GM21515 (cell line): ENCODE measurements at regions not wholly inside any gene's neighbourhood (a gene's known extent, or its start where the extent isn't known, plus 50 kb on each side); places are given as distances from the start of the nearest gene placed in this dataset.

Experiments
- ATAC-seq: cut with Tn5 transposase; IDR thresholded peaks from one replicate; pipeline ENCODE4 v1.9.1; 2021; ENCODE audit not compliant: unreplicated experiment

GRCh38 chr18:78738076-78738690, 241.4 kb upstream of the SALL3 start:
- no peak for ATAC-seq

GRCh38 chr18:78739115-78739514, 240.5 kb upstream of the SALL3 start:
- ATAC-seq, result no peak

GRCh38 chr18:78739882-78740677, 239.5 kb upstream of the SALL3 start:
- ATAC-seq, result no peak

- ATAC-seq, result no peak
These were observed 238.7 kb upstream of the SALL3 start for GRCh38 chr18:78740876-78741275.

- ATAC-seq, result no peak
These were observed 238.0 kb upstream of the SALL3 start for GRCh38 chr18:78741381-78742217.

GRCh38 chr18:78742218-78742745, 237.3 kb upstream of the SALL3 start:
- ATAC-seq, result no peak

GRCh38 chr18:78743078-78743477, 236.5 kb upstream of the SALL3 start:
- ATAC-seq, result no peak

GRCh38 chr18:78751664-78752063, 228.0 kb upstream of the SALL3 start:
- no peak for ATAC-seq

GRCh38 chr18:78753240-78753639, 226.4 kb upstream of the SALL3 start:
- ATAC-seq, result no peak

GRCh38 chr18:78754311-78755043, 225.1 kb upstream of the SALL3 start:
- no peak for ATAC-seq

GRCh38 chr18:78757014-78757413, 222.6 kb upstream of the SALL3 start:
- no peak for ATAC-seq

- no peak for ATAC-seq
These were observed 221.1 kb upstream of the SALL3 start for GRCh38 chr18:78758496-78758895.

GRCh38 chr18:78762753-78763152, 216.9 kb upstream of the SALL3 start:
- no peak for ATAC-seq

- no peak for ATAC-seq
These were observed 215.1 kb upstream of the SALL3 start for GRCh38 chr18:78764544-78764943.

- ATAC-seq, result no peak
These were observed 214.5 kb upstream of the SALL3 start for GRCh38 chr18:78765142-78765541.

- no peak for ATAC-seq
These were observed 213.9 kb upstream of the SALL3 start for GRCh38 chr18:78765637-78766281.

GRCh38 chr18:78766651-78767533, 212.7 kb upstream of the SALL3 start:
- ATAC-seq, result no peak

GRCh38 chr18:78767648-78768071, 212.0 kb upstream of the SALL3 start:
- ATAC-seq, result no peak

- no peak for ATAC-seq
These were observed 211.4 kb upstream of the SALL3 start for GRCh38 chr18:78768221-78768620.
